ENCODE measurements at regions not wholly inside any gene's neighbourhood (a gene's known extent, or its start where the extent isn't known, plus 50 kb on each side); places are given as distances from the start of the nearest gene placed in this dataset.

DNA sequence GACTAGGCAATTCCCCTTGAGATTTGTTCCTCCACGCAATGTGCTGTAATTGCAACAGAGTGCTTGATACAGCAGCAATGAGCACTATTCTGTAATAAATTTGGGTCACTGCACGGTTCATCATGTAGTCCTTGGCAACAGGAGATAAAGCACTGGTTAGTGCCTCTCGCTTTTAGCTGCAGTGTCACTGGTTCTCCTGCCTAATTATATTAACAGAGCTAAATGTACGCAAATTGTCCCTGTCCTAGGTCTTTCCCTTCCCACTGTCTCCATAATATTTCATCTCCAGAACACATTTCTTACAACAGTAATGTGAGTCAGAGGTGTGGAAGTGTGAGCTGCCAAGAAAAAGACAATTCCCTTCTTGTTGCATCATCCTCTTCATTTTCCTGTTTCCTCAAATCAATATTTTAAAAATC lies 553.1 kb downstream of the ZNF608 start:
- TF ChIP-seq, protein P1, sequence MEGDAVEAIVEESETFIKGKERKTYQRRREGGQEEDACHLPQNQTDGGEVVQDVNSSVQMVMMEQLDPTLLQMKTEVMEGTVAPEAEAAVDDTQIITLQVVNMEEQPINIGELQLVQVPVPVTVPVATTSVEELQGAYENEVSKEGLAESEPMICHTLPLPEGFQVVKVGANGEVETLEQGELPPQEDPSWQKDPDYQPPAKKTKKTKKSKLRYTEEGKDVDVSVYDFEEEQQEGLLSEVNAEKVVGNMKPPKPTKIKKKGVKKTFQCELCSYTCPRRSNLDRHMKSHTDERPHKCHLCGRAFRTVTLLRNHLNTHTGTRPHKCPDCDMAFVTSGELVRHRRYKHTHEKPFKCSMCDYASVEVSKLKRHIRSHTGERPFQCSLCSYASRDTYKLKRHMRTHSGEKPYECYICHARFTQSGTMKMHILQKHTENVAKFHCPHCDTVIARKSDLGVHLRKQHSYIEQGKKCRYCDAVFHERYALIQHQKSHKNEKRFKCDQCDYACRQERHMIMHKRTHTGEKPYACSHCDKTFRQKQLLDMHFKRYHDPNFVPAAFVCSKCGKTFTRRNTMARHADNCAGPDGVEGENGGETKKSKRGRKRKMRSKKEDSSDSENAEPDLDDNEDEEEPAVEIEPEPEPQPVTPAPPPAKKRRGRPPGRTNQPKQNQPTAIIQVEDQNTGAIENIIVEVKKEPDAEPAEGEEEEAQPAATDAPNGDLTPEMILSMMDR (IDR thresholded peaks at IDR 0.05 in 8 of 11, conservative IDR thresholded peaks at IDR 0.05 in 3 of 11), result no peak
- TF ChIP-seq POLR2A (IDR thresholded peaks at IDR 0.05) (no peak), POLR2AphosphoS5 (IDR thresholded peaks at IDR 0.05) (no peak)

Measured in spleen (tissue), 7 donors.